Hepatocyte (in vitro differentiated cells): ENCODE measurements at regions not wholly inside any gene's neighbourhood (a gene's known extent, or its start where the extent isn't known, plus 50 kb on each side); places are given as distances from the start of the nearest gene placed in this dataset.

Source experiments
- EZH2 ChIP-seq: fragments of 200-600 bp; sonication (generic); IDR thresholded peaks from 2 replicates; pipeline ENCODE4 v1.6.1; 2016; ENCODE audit warnings: antibody characterized with exemption, mild to moderate bottlenecking, borderline replicate concordance
- EZH2phosphoT487 ChIP-seq: fragments of 200-600 bp; sonication (generic); IDR thresholded peaks from one replicate; pipeline ENCODE4 v1.6.1; 2018; ENCODE audit warnings: antibody characterized with exemption, mild to moderate bottlenecking, low read depth, moderate library complexity; ENCODE audit not compliant: unreplicated experiment, severe bottlenecking
- TF ChIP-seq, protein P1 (sequence below): fragments of 200-600 bp; sonication (generic); IDR thresholded peaks from 2 replicates; pipeline ENCODE4 v1.5.1; 2016; ENCODE audit warnings: antibody characterized with exemption, mild to moderate bottlenecking; ENCODE audit not compliant: poor library complexity

DNA sequence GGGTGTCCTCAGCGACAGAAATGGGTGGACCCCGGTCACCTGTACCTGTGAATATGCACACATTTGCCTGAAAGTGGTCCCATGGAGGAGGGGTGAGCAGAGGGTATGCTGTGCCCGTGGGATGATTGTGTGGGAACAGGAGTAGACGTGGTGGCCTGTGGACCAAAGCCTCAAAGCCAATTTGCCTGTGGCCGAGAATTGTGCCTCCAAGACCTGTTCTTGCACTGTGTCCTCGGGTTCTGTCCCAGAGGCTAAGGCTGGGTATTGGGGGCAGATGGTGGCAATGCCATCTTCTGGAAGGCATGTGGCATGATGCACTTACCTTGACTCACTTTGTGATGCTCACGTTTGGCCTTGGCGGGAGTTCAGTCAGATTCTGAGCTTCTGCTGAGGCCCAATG lies 351.0 kb downstream of the TCERG1L start:
- TF ChIP-seq, protein P1, sequence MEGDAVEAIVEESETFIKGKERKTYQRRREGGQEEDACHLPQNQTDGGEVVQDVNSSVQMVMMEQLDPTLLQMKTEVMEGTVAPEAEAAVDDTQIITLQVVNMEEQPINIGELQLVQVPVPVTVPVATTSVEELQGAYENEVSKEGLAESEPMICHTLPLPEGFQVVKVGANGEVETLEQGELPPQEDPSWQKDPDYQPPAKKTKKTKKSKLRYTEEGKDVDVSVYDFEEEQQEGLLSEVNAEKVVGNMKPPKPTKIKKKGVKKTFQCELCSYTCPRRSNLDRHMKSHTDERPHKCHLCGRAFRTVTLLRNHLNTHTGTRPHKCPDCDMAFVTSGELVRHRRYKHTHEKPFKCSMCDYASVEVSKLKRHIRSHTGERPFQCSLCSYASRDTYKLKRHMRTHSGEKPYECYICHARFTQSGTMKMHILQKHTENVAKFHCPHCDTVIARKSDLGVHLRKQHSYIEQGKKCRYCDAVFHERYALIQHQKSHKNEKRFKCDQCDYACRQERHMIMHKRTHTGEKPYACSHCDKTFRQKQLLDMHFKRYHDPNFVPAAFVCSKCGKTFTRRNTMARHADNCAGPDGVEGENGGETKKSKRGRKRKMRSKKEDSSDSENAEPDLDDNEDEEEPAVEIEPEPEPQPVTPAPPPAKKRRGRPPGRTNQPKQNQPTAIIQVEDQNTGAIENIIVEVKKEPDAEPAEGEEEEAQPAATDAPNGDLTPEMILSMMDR: no peak
- no peak for TF ChIP-seq EZH2
- no peak for TF ChIP-seq EZH2phosphoT487
